GM10248 (cell line): ENCODE measurements at regions not wholly inside any gene's neighbourhood (a gene's known extent, or its start where the extent isn't known, plus 50 kb on each side); places are given as distances from the start of the nearest gene placed in this dataset.
"Not testable (repeated sequence)": the region's sequence is repeated elsewhere in the genome, so short reads cannot be mapped to it uniquely, and the experiment has no call there.

Experiments used
- CTCF ChIA-PET: fragments of 300-600 bp; sonication (Branson Sonifier 250); formaldehyde crosslinking; extraction: SDS; loops from one replicate; lab custom pipeline; 2021; ENCODE audit warnings: antibody characterized with exemption; lab: Yijun Ruan, JAX
- POLR2A ChIA-PET: fragments of 350-650 bp; sonication (Branson Sonifier 250); formaldehyde crosslinking; extraction: SDS; loops from one replicate; lab custom pipeline; 2020; ENCODE audit warnings: antibody characterized with exemption; lab: Yijun Ruan, JAX
- DNase-seq: peaks from one replicate; pipeline ENCODE4 v3.0.0; 2012; ENCODE audit errors: extremely low spot score
- TF ChIP-seq, protein P1 (sequence below): IDR thresholded peaks from 2 replicates; pipeline ENCODE4 v1.5.1; 2012; ENCODE audit warnings: mild to moderate bottlenecking, low read depth; ENCODE audit errors: extremely low read depth, missing control alignments, control extremely low read depth

DNA sequence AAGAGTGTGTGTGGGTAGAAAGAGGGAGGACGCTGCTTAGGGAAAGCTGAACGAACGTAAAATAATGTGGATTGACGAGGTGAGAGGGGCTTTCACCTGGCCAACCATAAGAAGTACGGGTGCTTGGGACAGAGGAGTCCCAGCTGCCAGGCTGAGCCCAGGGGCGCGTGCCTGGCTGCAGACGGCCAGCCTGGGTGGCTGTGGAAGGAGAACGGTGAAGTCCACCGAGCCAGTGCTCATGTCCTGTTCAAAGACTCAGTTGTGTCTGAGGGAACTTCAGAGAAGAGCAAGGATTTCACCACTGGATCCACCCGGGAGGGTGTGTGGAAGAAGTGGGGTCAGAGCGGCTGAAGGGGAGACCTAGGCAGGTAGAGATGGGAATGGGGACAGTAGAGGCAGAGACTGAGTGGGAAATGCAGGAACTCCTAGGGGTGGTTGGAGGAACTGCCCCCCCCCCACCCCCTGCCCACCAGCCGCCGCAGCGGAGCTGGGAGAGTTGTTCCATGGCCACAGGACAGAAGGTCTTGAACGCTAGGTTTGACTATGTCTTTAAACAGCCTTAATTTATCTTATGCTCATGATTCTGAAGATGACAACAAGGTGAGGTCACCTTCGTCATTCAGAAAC, 68.1 kb upstream of the TBXT start:
- POLR2A ChIA-PET: no interaction called here
- TF ChIP-seq, protein P1, sequence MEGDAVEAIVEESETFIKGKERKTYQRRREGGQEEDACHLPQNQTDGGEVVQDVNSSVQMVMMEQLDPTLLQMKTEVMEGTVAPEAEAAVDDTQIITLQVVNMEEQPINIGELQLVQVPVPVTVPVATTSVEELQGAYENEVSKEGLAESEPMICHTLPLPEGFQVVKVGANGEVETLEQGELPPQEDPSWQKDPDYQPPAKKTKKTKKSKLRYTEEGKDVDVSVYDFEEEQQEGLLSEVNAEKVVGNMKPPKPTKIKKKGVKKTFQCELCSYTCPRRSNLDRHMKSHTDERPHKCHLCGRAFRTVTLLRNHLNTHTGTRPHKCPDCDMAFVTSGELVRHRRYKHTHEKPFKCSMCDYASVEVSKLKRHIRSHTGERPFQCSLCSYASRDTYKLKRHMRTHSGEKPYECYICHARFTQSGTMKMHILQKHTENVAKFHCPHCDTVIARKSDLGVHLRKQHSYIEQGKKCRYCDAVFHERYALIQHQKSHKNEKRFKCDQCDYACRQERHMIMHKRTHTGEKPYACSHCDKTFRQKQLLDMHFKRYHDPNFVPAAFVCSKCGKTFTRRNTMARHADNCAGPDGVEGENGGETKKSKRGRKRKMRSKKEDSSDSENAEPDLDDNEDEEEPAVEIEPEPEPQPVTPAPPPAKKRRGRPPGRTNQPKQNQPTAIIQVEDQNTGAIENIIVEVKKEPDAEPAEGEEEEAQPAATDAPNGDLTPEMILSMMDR: no peak
- CTCF ChIA-PET: interaction anchor here (0.8 to 1.4 kb wide), 7 partner anchors 9 to 180 kb away, joined by 3 to 5 read pairs (median 3); no protein-coding TSS in a partner anchor
- peak; percentile 4 for DNase-seq

DNA sequence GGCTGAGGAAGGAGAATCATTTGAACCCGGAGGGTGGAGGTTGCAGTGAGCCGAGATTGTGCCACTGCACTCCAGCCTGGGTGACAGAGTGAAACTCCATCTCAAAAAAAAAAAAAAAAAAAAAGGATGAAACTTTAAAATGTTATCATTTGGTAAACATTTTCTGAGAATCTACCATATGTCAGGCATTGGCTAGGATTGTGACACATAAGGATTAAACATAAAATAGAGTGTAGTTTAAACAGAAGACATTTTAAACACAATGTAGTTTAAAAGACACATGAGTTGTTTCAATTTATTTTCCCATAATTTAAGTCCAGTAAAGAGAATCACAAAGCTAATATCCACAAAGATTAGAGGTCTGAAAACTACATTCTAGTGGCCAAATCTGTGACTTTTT, 63.5 kb upstream of the TBXT start:
- DNase-seq, CTCF ChIA-PET, POLR2A ChIA-PET: not testable (repeated sequence)

DNA sequence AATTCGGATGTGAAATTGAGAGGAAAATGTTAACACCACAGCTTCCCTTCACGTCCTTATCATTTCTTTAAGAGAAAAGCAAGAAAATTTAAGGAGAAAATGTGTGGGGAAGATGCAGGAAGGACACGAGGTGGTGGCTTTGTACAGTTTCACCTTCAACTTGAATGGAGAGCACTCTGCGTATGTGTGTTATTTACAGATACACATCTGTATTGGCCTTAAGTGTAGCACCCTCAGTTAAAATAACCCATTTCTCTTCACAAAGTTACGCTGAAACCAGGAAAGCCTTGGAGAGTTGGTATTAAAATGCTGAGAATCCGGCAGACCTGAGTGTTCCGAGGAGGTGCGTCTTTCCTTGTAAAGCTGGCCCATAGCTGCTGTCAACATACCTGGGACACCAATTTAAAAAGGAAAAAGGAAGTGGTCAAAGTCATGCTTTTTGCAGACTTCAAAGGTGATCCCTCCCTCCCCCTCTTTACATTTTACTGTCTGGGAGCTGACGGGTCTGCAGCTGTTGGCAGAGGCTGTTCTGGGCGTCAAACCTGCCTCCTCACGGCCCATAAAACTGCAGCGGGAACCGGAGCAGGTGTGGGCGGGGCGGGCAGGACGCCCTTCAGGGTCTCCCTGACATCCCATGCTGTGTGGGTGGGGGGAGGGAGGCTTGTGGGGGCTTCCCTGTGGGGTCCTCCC, 61.3 kb upstream of the TBXT start:
- TF ChIP-seq, protein P1: no peak
- ChIA-PET POLR2A (no interaction called here), CTCF (no interaction called here)
- peak; percentile 22 for DNase-seq

DNA sequence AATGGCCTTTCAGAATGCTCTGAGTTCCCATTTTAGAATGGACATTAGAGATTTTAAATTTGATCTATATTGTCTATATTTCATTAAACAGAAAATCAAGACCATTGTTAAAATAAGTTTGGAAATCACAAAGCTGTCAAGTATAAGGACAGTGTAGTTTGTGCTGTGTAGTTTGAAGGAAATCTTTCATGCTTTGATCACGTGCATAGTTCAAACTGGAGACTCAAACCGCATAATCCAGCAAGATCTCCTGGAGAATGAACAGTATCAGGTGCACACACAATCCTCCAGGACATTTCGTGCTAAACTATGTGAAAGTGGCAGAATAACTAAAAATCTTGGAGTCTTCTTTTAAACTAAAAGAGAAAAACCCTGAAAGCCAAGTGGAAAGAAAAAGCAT, 60.8 kb upstream of the TBXT start:
- peak; percentile 1 for DNase-seq
- ChIA-PET CTCF (no interaction called here), POLR2A (no interaction called here)
- TF ChIP-seq, protein P1: no peak

DNA sequence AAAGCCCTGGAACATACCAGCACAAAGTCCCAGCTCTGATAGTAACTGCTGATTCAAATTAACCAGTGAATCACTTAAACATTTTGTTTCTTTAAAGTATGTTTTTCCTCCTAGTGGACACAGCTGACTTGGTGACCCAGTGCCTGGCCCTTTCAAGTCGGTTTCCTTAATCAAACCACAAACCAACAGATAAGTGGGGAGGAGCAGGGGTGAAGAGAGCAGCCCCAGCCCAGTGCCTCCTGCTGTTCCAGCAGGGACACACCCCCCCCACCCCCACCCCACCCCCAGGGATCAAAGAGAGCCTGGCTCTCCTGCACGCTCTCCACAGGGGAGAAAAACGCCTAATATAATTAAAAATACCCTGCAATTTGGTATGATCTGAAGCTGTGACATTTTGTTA, 55.4 kb upstream of the TBXT start:
- CTCF ChIA-PET: interaction anchor here (1.2 kb wide), 1 partner anchor 24 kb away, joined by 3 read pairs; no protein-coding TSS in a partner anchor
- DNase-seq: peak; percentile 1
- POLR2A ChIA-PET: no interaction called here
- TF ChIP-seq, protein P1: no peak

DNA sequence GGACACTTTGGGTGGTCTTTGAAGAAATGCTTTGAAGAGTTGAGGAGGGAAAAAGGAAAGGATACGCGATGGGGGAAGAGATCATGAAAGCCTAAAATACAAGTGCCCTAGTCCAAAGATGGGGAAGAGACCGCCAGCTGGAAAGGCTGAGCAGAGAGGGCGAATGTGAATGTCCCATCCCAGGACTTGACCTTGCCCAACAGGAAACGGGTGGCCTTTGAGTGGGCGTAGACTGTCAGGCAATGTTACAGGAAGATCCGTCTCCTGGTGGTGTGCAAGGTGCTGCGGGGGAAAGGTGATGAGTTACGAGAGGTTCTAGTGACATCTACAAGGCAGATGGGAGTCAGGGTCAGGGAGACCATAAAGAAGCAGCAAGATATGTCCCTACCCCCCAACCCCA, 55.0 kb upstream of the TBXT start:
- CTCF ChIA-PET: interaction anchor here (1.2 kb wide), 1 partner anchor 24 kb away, joined by 3 read pairs; no protein-coding TSS in a partner anchor
- DNase-seq: peak; percentile 3
- POLR2A ChIA-PET: no interaction called here
- TF ChIP-seq, protein P1: no peak

DNA sequence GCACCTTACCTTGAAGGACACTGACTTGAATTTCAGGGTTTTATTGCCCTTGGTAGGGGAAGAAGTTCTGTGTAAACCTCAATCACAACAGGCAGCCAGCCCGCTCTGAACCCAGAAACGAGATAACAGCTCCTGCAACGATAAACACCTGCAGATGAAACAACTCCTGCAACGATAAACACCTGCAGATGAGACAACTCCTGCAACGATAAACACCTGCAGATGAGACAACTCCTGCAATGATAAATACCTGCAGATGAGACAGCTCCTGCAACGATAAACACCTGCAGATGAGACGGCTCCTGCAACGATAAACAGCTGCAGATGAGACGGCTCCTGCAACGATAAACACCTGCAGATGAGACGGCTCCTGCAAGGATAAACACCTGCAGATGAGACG, 54.0 kb upstream of the TBXT start:
- POLR2A ChIA-PET: no interaction called here
- CTCF ChIA-PET: no interaction called here
- no peak for DNase-seq
- TF ChIP-seq, protein P1: no peak
